HG03575 (cell line): ENCODE measurements at regions not wholly inside any gene's neighbourhood (a gene's known extent, or its start where the extent isn't known, plus 50 kb on each side); places are given as distances from the start of the nearest gene placed in this dataset.

Experiments
- ATAC-seq: cut with Tn5 transposase; IDR thresholded peaks from one replicate; pipeline ENCODE4 v1.9.1; 2021; ENCODE audit not compliant: unreplicated experiment, insufficient number of reproducible peaks, low FRiP score; ENCODE audit errors: extremely low read depth

GRCh38 chr7:131194070-131194865 lies 133.4 kb upstream of the MKLN1 start:
- ATAC-seq: no peak

DNA sequence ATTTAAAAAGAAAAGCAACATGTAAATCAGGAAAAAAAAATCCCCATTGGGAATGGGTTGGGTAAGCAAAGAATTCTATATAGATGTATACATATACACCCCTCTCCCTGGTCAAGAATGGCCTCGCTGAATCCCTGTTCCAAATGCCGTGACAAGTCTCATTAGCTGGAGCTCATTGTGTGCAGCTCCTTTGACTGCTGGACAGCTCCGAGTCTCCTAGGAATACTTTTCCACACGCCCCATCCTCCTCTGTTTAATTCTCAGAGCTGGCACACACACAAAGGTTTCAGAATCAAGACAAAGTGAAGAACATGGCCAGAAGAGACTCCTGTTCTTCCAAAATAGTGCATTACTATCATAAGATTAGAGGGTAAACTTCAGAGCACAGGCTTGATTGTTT lies 130.9 kb upstream of the MKLN1 start:
- ATAC-seq: no peak

- no peak for ATAC-seq
Observed at GRCh38 chr7:131197920-131198615, 129.6 kb upstream of the MKLN1 start.

DNA sequence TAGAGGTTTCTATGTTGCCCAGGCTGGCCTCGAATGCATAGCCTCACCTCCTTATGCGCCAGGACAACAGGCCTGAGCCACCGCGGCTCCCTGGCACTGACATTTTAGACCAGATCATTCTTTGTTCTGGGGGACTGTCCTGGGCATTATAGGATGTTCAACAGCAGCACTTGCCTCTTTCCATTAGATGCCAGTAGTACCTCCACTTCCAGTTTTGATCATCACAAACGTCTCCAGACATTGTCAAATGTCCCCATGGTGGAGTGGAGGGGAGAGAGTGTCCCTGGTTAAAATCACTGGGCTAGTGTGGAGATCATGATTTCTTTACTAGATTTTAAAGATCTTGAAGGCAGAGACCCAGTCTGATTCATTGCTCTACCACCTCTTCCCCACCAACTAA lies 125.2 kb upstream of the MKLN1 start:
- no peak for ATAC-seq

GRCh38 chr7:131203291-131203976 lies 124.2 kb upstream of the MKLN1 start:
- no peak for ATAC-seq

GRCh38 chr7:131208777-131209176 lies 118.9 kb upstream of the MKLN1 start:
- ATAC-seq: no peak

GRCh38 chr7:131210618-131211017 lies 117.1 kb upstream of the MKLN1 start:
- ATAC-seq: no peak

GRCh38 chr7:131211500-131211899 lies 116.2 kb upstream of the MKLN1 start:
- ATAC-seq: no peak

DNA sequence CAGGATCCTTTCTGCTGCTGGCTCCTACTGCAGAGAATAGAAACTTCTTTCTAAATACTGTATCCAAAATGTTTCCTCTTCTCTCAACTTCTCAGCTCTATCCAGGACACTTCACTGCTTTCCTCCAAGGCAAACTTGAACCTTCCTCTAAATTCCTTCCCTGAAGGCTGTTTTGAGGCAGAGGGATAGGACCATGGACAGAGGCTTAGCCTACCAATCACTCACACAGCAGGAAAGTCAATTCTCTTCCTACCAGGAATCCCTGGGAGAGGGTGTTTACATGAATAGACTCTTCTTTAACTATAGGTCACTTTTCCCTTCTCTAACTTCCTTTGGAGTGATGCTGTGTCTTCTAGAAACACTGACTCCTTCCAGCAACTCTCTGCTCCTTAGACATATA lies 115.6 kb upstream of the MKLN1 start:
- ATAC-seq: no peak

GRCh38 chr7:131218727-131219128 lies 108.9 kb upstream of the MKLN1 start:
- ATAC-seq: no peak

DNA sequence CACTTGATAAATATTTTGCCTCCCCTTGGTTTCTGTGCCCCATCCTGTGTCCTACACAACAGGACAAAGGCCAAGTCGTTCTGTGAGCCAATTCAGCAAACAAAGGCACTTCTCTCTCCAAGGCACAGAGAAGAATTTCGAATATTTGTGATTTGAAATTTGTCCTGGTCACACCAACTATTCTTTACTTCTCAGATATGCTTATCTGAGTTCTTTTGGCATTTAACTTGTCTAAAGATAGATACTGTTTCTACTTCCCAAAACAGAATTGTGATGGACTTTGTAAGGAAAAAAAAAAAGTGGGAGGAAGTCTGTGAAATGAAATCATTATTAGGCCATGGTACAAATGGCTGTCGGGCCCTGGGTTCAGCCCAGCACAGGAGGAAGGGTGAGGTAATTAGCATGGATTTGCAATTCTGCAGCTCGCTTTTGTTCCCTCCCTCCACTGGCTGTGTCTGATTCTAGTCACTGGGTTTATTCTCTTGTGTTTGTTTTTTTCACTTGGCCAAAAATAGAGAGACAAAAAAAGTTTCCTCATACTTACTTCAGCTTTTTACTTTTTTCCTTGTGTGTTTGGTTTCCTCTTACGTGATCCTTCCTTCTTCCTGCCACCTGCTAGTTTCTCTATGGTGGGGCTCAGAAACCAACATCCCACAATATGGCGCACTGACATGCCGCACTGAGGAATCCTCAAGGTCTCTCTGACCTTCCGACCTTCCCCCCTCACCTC lies 108.2 kb upstream of the MKLN1 start:
- ATAC-seq: no peak

DNA sequence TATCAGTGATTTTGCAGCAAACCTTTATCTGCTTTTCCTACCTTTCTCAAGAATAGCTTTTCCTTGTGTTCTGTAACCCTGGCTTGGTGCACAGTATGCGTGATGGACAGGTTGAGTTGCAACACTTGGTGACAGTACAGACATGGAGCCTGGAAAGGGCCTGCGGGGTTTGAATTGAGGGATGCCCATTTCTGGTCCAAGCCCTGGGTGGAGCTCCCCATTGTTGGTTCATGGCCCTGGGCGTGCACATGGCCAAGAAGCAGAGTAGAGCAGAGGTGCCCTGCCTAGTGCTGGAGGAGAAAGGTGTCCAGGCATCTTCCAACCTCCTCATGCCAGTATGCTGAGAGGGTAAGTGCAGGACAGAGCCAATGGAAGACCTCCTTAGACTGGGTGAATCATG lies 106.6 kb upstream of the MKLN1 start:
- no peak for ATAC-seq

DNA sequence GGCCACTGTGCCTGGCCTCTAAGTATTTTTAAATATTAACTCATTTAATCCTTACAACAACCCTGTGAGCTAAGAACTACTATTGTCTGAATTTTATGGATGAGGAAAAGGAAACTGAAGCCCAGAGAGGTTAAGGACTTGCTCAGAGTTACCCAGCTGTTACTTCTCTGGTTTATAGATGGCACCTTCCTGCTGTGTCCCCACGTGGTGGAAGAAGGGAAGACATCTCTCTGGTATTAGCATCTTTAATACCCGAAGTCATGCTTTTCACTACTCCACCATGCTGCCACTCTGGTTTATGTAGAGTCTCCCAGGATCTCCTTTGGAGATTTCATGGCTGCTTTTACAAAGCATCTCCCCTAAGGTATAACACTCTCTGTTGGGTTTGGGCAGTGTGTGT lies 105.5 kb upstream of the MKLN1 start:
- ATAC-seq: no peak

- no peak for ATAC-seq
Observed at GRCh38 chr7:131223151-131223550, 104.5 kb upstream of the MKLN1 start.

DNA sequence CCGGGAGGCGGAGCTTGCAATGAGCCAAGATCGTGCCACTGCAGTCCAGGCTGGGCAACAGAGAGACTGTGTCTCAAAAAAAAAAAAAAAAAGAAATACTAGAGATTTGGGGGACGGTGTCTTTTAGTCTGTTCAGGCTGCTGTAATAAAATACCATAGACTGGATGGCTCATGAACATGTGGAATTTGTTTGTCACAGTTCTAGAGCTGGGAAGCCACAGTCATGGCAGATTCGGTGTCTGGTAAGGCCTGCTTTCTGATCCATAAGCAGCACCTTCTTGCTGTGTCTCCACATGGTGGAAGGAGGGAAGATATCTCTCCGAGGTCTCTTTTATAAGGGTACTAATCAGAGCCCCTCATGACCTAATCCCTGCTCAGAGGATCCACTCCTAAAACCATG lies 102.7 kb upstream of the MKLN1 start:
- ATAC-seq: no peak

- ATAC-seq: no peak
Observed at GRCh38 chr7:131225619-131226513, 101.8 kb upstream of the MKLN1 start.

GRCh38 chr7:131226514-131226865 lies 101.2 kb upstream of the MKLN1 start:
- ATAC-seq: no peak

DNA sequence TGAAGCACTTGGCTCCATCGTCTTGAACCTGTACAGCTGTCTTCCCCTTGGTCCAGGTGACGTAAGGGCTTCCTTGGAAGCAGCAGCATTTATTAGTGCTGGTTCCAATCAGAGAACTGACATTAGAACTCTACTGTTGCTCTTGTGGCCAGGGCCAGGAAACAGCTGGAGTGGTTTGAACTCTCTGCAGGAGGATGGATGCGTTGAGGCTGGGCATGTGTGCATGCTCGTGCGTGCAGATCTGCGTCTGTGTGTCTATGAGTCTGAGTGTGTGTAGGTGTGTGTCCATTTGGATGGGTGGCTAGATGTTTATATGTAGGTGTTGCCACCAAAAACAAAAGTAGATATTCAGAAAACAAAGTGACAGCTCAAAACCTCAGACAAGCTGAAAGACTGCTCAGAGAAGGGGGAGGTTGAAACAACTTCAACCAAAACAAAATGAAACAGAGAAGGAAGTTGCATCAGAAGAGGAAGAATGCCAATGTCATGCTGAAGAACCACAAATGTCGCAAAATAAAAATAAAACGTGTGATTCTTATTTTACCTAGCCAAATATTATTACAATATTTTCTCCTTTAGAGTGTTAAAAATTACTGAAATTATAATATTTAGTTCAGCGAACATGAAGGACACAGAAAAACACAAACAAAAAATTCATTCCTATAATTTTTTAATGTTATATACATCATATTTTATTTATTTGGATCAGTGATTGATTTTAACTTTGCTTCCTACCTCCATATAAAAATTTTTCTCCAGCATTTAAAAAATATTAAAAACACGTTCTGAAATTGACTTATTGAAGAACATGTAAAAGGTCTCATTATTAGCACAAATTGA lies 96.1 kb upstream of the MKLN1 start:
- ATAC-seq: peak; percentile 84
